AML-193 (cell line): ENCODE measurements at regions not wholly inside any gene's neighbourhood (a gene's known extent, or its start where the extent isn't known, plus 50 kb on each side); places are given as distances from the start of the nearest gene placed in this dataset.

ENCODE experiments used
- DNase-seq, 2 experiments: peaks; one replicate each; lab custom pipeline; 2025; lab: John Stamatoyannopoulos, UW

DNA sequence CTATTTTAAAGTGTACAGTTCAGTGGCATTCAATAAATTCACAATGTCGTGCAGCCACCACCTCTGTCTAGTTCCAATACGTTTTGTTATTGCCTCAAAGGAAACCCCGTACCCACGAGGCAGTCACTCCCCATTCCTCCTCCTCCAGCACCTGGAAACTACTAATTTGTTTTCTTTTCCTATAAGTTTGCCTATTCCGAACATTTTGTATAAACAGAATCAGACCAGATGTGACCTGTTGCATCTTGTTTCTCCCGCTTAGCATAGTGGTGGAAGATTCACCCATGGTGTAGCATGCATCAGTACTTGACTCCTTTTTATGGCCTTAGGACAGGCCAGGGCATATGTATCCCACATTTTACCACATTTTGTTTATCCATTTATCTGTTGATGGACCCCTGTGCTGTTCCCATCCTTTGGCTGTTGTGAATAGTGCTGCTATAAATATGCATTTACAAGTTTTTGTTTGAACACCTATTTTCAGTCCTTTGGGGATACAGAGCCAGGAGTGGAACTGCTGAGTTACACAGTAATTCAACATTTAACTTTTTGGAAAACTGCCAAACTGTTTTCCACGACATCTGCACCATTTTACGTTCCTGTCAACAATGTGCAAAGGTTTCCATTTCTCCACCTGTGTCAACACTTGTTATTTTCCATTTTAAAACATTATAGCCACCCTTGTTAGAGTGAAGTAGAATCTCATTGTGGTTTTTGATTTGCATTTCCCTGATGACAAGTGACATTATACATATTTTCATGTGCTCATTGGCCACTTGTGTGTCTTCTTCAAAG is 57.8 kb upstream of the STX18 start:
- no peak for DNase-seq

DNA sequence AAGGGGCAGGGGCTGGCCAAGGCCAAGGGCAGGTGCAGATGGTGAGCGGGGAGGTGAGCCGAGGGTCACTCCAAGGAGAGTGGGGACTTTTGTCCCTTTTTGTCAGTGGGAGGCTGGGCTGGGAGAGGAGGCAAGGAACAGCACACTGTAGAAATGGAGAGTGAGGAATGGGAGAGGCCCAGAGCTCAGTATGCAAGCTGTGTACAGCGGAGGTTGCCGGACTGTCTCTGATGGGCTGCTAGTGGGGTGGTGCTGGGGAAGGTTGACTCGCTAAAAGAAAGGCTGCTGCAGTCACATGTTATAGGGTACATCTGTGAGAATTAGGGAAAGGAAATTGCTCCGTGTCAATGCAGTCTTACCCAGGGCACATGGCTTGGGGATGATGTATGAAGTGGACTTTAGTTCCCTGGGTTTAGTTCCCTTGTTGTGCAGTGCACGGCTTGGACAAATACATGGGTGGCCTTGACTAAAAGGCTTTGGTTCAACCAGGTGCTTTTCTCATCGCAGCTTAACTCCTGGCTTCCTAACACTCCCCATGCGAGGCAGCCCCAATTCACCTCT is 57.1 kb upstream of the STX18 start:
- no peak for DNase-seq

DNA sequence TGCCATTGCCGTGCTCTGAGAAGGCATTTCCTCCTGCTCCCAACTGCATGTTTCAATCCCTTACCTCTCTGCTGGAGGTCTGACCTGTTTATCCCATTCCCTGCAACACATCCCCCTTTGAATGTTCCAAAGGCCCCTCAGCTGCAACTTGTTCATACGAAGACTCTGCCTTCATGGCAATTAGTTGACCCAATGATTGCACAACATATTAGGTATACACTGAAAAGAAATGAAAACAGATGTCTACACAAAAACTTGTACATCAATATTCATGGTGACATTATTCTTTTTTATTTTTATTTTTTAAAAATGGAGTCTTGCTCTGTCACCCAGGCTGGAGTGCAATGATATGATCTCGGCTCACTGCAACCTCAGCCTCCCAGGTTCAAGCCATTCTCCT is 54.9 kb upstream of the STX18 start:
- no peak for DNase-seq

- no peak for DNase-seq
Observed at GRCh38 chr4:4595252-4595651, 53.4 kb upstream of the STX18 start.

GRCh38 chr4:4594285-4594920 is 52.6 kb upstream of the STX18 start:
- no peak for DNase-seq

- DNase-seq, result no peak
Observed at GRCh38 chr4:4593596-4594284, 51.9 kb upstream of the STX18 start.

DNA sequence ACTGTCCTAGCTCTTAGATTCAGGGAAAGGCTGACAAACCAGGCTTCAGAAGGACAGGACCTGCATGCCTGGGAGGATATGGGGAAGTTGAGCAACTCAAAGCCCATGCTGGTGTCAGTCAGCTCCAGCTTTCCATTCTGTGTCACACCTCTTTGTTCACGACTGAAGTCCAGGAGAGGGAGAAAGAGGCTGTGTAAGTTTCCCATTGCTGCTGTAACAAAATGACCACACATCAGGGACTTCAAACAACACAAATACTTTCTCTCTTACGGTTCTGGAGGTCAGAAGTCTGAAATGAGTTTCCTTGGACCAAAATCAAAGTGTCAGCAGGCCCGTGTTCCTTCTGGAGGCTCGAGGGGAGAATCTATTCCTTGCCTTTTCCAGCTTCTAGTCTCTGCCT is 50.6 kb upstream of the STX18 start:
- DNase-seq, result no peak
